CD4-positive, alpha-beta T cell treated with Interleukin-6 for 4 hours (primary cell): ENCODE measurements at regions not wholly inside any gene's neighbourhood (a gene's known extent, or its start where the extent isn't known, plus 50 kb on each side); places are given as distances from the start of the nearest gene placed in this dataset.
"Not testable (repeated sequence)": the region's sequence is repeated elsewhere in the genome, so short reads cannot be mapped to it uniquely, and the experiment has no call there.

Source experiments
- DNase-seq: peaks from one replicate; pipeline ENCODE4 v3.0.0-alpha.2; 2020; ENCODE audit warnings: mixed read lengths

- DNase-seq = no peak
These were observed 587.1 kb downstream of the RBFOX1 start for GRCh38 chr16:7919782-7920181.

- DNase-seq = no peak
These were observed 582.1 kb downstream of the RBFOX1 start for GRCh38 chr16:7914748-7915147.

DNA sequence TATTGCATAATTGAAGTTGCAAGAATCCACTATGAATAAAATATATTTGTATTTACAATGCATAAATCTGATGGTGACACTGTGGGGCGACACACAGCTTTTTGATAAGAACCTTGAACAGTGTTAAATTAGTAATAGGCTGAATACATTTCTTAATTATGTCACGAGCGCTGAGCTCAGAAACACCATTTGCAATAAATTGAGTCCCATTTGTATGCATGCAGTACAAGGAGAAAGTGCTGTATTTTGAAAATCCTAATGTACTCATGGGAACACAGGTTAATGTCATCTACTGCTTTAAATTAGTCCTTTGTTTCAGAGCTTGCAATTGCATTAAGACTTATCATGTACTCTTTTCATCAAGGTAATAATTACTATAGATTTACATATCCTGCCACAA is 579.5 kb downstream of the RBFOX1 start:
- DNase-seq = no peak

- no peak for DNase-seq
These were observed 577.5 kb downstream of the RBFOX1 start for GRCh38 chr16:7910116-7910515.

DNA sequence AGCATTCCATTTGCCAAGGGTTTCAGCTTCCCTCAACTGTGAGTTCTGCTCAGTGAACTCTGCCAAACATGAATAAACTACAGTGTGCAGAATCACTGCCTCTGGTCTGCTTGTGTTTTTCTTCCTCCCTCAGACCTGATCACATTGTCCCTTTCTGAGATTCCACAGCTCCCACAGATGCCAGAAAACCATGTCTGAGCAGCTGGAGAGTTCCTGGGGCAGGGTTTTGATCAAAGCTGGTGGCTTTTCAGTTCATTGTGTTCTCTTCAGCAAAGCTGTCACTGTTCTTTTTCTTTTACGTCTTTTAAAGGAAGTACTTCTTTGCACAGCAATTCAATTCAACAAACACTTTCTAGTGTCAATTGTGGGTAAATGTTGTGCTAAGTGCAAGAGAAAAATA is 555.8 kb downstream of the RBFOX1 start:
- no peak for DNase-seq

- no peak for DNase-seq
These were observed 554.7 kb downstream of the RBFOX1 start for GRCh38 chr16:7887316-7887715.

GRCh38 chr16:7871979-7872378 is 539.3 kb downstream of the RBFOX1 start:
- no peak for DNase-seq

DNA sequence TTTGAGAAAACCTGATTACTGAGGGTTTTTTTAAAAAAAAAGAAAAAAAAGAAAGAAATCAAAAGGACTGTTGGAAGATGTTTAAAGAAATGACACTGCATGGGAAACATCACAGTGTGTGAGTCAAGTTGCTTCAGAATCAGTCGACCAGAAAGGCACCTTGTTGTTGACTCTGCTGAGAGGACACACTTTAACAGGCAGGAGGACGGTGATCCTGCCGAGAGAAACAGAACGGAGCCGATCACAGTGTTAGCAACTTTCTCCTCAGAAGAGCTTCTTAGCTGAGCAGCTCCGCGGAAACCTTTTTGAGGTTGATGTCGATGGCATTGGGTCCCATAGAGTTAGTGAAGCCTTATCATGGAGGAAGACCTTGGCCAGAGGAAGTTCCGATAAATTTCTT is 538.7 kb downstream of the RBFOX1 start:
- no peak for DNase-seq

DNA sequence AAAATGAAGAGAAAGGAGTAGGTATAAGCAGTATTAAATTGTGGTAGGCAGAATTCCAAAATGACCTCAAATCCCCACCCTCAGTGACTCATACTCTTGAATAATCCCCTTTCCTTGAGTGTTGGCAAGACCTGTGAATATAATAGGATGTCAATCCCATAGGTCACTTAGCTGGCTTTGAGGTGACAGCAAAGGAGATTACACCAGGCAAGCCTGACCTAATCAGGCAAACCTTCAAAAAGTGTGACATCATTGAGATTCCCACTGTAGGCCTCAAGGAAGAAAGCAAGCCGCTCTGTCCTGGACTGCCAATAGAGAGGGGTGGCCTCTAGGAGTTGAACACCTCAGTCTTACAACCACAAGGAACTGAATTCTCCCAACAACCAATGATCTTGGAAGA is 535.2 kb downstream of the RBFOX1 start:
- no peak for DNase-seq

GRCh38 chr16:7866144-7866543 is 533.5 kb downstream of the RBFOX1 start:
- DNase-seq = no peak

- DNase-seq = not testable (repeated sequence)
These were observed 532.7 kb downstream of the RBFOX1 start for GRCh38 chr16:7865393-7865792.

DNA sequence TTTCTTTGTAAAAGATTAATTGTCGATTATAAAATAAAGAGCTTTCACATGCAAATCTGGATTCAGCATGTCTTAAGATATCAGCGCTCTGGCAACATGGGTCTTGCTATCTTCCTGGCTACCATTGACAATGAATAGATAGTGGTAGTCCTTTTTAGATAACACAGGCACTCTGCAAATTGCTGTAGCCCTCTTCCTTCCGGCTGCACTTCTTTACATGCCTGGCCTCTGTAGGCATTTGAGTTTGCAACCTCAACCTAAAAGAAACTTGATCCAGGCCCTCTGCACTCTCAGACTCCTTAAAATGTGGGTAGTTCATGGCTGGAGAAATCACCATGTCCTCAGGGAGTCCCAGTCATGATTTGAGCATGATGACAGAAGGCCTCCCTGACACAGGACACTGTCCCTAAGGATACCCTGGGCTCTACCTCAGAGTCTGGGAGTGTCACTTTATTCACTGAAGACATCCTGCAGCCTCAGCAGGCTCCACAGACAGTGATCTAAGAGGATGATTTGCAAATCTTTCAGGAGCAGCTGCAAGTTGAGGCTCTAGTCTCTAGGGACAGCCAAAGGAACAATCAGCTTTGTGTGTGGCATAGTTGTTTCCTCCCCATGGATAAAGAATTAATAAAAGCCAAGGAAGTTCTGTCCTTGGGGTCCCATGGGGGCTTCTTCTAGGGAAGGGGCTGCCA is 529.4 kb downstream of the RBFOX1 start:
- DNase-seq = no peak

- DNase-seq = no peak
These were observed 520.6 kb downstream of the RBFOX1 start for GRCh38 chr16:7853197-7853596.

GRCh38 chr16:7849841-7850240 is 517.2 kb downstream of the RBFOX1 start:
- no peak for DNase-seq

DNA sequence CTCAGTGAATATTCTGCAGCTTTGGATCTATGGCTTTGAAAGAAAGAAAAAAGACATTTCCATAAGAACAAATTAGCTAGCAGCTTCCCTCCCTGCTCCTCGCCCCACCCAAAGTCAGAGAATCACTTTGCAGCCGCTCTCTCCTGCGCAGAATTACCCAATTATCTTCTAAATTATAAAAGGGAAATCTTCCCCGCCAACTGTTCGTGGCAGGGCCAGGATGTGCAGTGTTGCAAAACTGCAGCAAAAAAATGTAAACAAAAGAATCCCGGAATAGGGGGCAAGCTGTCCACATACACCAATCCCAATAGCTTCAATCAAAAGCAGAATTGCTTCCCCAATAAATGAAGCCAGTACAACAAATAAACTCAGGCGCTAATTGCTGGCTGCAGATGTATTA is 510.6 kb downstream of the RBFOX1 start:
- no peak for DNase-seq

- DNase-seq = no peak
These were observed 506.9 kb downstream of the RBFOX1 start for GRCh38 chr16:7839568-7839967.

DNA sequence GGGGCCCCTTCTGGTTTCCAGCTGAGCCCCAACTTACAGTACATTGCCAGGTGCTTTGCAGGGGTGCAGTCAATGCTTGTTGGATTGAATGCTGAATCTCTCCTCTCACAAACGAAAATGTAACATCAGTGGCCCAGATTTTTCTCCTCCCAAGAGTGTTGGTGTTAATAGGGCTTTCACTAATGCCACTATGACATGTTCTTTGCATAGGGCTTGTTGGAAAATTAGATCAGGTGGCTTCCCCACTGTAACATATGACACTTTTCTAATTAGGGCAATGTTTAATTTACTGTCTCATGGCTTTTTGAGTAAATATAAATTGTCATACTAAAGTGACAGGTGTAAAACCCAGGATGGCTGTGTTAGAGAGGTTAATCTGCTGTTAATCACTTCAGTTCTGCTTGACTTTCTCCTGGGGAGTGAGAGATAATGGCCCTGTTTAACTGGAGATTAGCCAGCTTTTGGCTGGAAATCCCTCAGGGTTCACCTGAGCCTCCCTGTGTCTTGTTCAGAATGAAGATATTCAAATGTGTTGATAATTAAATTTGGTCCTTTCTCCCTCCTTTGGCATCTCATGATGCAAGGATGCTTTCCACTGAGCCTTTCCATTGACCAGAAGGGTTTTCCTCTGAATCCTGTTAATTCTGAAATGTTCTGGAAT is 502.3 kb downstream of the RBFOX1 start:
- DNase-seq = no peak

DNA sequence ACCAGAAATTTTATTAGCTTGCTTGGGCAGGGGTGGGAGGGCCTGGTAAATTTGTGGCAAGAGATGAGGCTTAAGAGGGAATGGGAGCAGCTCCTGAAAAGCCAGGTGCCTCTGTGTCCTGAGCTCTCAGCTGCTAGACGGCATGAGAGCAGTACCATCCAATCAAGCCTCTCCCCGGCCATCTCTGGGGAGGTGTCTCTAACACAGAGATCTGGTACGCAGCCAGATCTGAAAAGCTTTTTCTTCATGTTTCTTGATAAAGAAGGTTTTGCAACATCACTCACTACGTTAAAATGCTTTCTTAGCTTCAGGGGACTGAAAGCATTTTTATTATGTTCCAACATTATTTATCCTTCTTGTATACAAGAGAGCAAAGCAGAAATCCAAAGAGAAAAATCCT is 488.2 kb downstream of the RBFOX1 start:
- DNase-seq = no peak

DNA sequence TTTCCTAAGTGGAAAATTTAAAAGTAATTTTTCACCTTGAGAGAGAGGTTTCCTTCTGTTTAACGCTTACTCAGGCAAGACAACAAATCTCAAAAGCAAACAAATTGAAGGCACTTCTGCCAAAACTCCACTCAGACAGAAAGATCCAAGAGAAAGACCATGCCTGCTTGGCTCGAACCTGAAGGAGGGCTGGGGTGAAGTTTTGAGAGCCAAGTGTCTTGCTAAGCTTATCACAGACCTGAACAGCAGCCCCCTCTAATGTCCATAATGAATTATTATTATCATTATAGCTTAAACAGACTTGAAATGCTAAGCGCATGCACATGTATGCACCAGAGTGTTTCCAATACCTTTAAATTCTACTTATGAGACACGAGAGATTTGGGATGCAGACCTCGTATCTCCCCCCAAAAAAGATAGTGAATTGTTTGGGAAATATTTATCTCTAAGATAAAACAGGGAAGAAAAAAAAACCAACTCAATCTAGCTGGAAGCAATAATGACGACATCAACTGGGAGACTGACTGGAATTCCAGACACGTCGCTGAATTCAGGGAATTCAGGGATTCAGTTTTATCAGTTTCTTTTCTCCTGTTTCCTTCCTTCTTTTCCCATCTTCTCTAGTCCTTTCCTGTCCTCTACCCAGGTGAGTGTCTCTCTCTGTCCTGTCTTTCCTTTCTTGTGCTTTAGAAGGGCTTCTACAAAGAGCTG is 473.2 kb downstream of the RBFOX1 start:
- DNase-seq = no peak

DNA sequence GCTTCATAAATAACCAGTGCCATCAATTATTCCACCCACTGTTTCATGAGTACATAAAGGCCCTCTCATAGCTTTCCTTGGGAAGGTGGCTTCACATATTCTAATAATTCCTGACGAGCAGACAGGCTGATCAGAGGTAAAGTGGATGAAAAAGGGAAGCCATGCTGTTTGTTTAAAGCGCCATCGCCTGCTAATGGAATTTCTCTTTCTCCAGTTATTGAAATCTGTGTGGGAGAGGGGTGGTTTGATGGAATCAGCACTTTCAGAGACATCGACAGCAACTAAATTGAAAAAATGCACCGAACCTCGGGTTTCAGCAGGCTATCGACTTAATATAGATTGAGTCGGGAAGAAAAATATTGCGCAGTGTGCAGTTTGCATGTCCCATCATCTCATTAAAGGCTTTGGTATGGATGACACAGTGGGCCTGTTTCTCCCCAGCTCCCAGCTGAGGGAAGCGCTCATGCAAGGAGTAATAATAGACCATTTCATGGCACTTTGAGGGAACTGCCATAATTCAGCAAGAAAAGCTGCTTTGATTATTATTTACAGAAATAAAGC is 472.1 kb downstream of the RBFOX1 start:
- DNase-seq = no peak

GRCh38 chr16:7792346-7792745 is 459.7 kb downstream of the RBFOX1 start:
- no peak for DNase-seq

DNA sequence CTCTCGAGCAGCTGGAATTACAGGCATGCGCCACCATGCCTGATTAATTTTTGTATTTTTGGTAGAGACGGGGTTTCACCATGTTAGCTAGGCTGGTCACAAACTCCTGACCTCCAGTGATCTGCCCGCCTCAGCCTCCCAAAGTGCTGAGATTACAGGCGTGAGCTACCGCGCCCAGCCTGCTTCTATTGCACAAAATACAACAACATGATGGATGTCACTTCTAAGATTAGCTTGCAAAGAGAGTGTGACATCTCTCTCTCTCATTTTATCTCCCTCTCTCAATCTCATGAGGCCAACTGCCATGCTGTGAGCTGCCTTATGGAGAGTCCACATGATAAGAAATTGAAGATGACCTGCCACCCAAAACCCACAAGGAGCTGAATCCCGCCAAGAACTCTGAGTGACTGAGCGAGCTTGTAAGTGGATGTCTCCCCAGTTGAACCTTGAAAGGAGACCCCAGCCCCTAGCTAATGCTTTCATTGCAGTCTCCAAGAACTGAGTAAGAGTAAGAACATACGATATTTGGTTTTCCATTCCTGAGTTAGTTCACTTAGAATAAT is 458.5 kb downstream of the RBFOX1 start:
- DNase-seq = no peak

GRCh38 chr16:7775072-7775488 is 442.4 kb downstream of the RBFOX1 start:
- DNase-seq = no peak

DNA sequence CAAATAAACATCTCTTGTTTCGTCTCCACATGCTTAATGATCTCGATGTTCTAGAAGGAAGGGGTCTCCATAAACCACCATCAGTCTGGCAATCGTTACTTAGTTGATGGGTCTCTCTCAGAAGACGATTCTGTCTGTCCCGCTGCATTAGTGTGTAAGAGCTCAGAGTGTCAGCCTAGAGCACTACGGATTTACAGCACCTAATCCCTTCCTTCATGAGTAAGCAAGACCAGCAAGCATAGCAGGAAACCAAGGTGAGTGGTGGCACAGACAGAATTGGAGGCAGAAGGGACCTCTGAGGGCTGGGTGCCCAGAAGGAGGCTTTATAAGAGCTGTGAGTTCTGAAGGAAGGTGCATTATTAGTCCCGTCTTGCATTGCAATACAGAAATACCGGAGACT is 440.1 kb downstream of the RBFOX1 start:
- no peak for DNase-seq
